ENCODE measurements at regions not wholly inside any gene's neighbourhood (a gene's known extent, or its start where the extent isn't known, plus 50 kb on each side); places are given as distances from the start of the nearest gene placed in this dataset.

DNA sequence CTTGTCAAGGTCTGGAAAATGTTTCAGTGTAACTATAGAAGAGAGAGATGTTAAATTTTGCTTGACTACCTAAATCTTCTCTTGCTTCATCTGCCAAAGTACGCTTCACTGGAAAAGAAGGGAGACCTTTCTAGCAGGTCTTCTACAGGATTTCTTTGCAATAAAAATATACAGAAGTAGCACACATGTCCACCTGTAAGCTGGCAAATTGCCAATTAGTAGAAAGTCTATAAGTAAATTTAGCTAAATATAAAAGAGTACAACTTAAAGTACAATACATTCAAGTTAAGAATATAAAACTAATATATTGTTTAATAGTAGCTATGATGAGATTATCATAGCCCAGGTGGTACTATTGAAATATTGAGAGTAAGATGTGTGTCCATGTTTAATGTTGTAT, 128.5 kb upstream of the EDNRB start:
- TF ChIP-seq EZH2 (IDR thresholded peaks at IDR 0.05; ENCODE audit: low read length, unreplicated experiment), result no peak
- TF ChIP-seq CTCF (conservative IDR thresholded peaks at IDR 0.05; ENCODE audit: low read depth, low read length), result no peak
